PC-3 (cell line): ENCODE measurements at regions not wholly inside any gene's neighbourhood (a gene's known extent, or its start where the extent isn't known, plus 50 kb on each side); places are given as distances from the start of the nearest gene placed in this dataset.

ENCODE experiments used
- ATAC-seq: fragments of 200-7000 bp; cut with Tn5 transposase; 2 replicates; pipeline ENCODE4 v1.9.1; 2020; ENCODE audit warnings: mild to moderate bottlenecking, moderate library complexity
- BruUV-seq: library from RNA; stranded (reverse); fragments of 400-500 nt; replicated peaks from 2 replicates; lab custom pipeline; 2021; lab: Mats Ljungman, UMichigan
- CTCF ChIA-PET: fragments of 300-600 bp; sonication (Branson Sonifier 250); formaldehyde crosslinking; loops from one replicate; lab custom pipeline; 2022; ENCODE audit warnings: antibody characterized with exemption; lab: Charles Lee
- POLR2A ChIA-PET: fragments of 300-600 bp; sonication (Branson Sonifier 250); formaldehyde crosslinking; loops from one replicate; lab custom pipeline; 2022; ENCODE audit warnings: antibody characterized with exemption; ENCODE audit not compliant: unreplicated experiment; lab: Charles Lee
- DNase-seq: peaks from one replicate; pipeline ENCODE4 v3.0.0-alpha.2; 2015
- H2AFZ ChIP-seq: fragments of 300-600 bp; sonication (generic); 2 replicates; pipeline ENCODE4 v1.6.0; 2016; ENCODE audit warnings: antibody characterized with exemption, low read length
- H3F3A ChIP-seq: fragments of 300-600 bp; sonication (generic); one replicate; pipeline ENCODE4 v1.6.0; 2017; ENCODE audit warnings: antibody characterized with exemption, low read length, control low read depth, mild to moderate bottlenecking; ENCODE audit not compliant: unreplicated experiment
- H3K27ac ChIP-seq: fragments of 300-600 bp; sonication (generic); 2 replicates; pipeline ENCODE4 v1.5.1; 2016; ENCODE audit warnings: mild to moderate bottlenecking, low read length
- H3K27me3 ChIP-seq: fragments of 300-600 bp; sonication (generic); 2 replicates; pipeline ENCODE4 v1.6.1; 2016; ENCODE audit warnings: low read length, mixed read lengths
- H3K36me3 ChIP-seq: fragments of 300-600 bp; sonication (generic); 2 replicates; pipeline ENCODE4 v1.6.1; 2016; ENCODE audit warnings: low read depth, mixed run types, low read length, mixed read lengths
- H3K4me1 ChIP-seq: fragments of 300-600 bp; sonication (generic); 2 replicates; pipeline ENCODE4 v1.5.1; 2016; ENCODE audit warnings: low read length; ENCODE audit not compliant: insufficient read depth
- H3K4me2 ChIP-seq: fragments of 300-600 bp; sonication (generic); 2 replicates; pipeline ENCODE4 v1.6.0; 2016; ENCODE audit warnings: low read length
- H3K4me3 ChIP-seq: fragments of 300-600 bp; sonication (generic); 2 replicates; pipeline ENCODE4 v1.5.1; 2016; ENCODE audit warnings: mild to moderate bottlenecking, low read length, mixed read lengths
- H3K79me2 ChIP-seq: fragments of 300-600 bp; sonication (generic); 2 replicates; pipeline ENCODE4 v1.6.1; 2017; ENCODE audit warnings: low read length, mixed read lengths
- H3K9ac ChIP-seq: fragments of 300-600 bp; sonication (generic); 2 replicates; pipeline ENCODE4 v1.6.0; 2016; ENCODE audit warnings: mild to moderate bottlenecking, low read length
- H3K9me2 ChIP-seq: fragments of 300-600 bp; sonication (generic); replicated peaks from 2 replicates; pipeline ENCODE4 v1.6.1; 2016; ENCODE audit warnings: mixed run types, low read length, mixed read lengths
- H3K9me3 ChIP-seq: fragments of 300-600 bp; sonication (generic); 2 replicates; pipeline ENCODE4 v1.6.1; 2016; ENCODE audit warnings: low read length, mixed read lengths
- H4K20me1 ChIP-seq: fragments of 300-600 bp; sonication (generic); 2 replicates; pipeline ENCODE4 v1.6.1; 2016; ENCODE audit warnings: low read length, mixed read lengths
- CTCF ChIP-seq: fragments of 300-600 bp; sonication (generic); conservative IDR thresholded peaks from 2 replicates; pipeline ENCODE4 v1.5.1; 2017; ENCODE audit warnings: antibody characterized with exemption, low read depth, mild to moderate bottlenecking, low read length
- EZH2 ChIP-seq: fragments of 300-600 bp; sonication (generic); IDR thresholded peaks from one replicate; pipeline ENCODE4 v1.6.1; 2017; ENCODE audit warnings: antibody characterized with exemption, mild to moderate bottlenecking, low read length; ENCODE audit not compliant: unreplicated experiment
- EZH2phosphoT487 ChIP-seq: fragments of 300-600 bp; sonication (generic); IDR thresholded peaks from 2 replicates; pipeline ENCODE4 v1.6.1; 2018; ENCODE audit warnings: mild to moderate bottlenecking, antibody characterized with exemption, low read length, borderline replicate concordance
- intact Hi-C: fragments of 100-400 bp; cut with micrococcal nuclease; formaldehyde crosslinking; loops from 2 replicates; pipeline ENCODE4 v1.9.0; 2023

GRCh38 chr10:94178475-94179253, 184.1 kb downstream of the NOC3L start:
- no peaks in the 10 kb centered on the region for H3K9me3 ChIP-seq
- DNase-seq = no peak
- ChIA-PET POLR2A (no interaction called here), CTCF (no interaction called here)
- no peaks in the 10 kb centered on the region for H4K20me1 ChIP-seq
- H3K4me3 ChIP-seq = no peak overlapping the region
- no peaks in the 10 kb centered on the region for H3K79me2 ChIP-seq
- no peaks in the 10 kb centered on the region for H3K27me3 ChIP-seq
- ATAC-seq = no peak
- H3K9ac ChIP-seq = no peak overlapping the region
- no peak overlapping the region for H2AFZ ChIP-seq
- H3K4me2 ChIP-seq = no peak overlapping the region
- BruUV-seq = no TSS peak
- no peaks in the 10 kb centered on the region for H3K9me2 ChIP-seq
- 0 out of 2 replicates have a peak, but pooled peaks cover 2% of the 10 kb centered on the region for H3K36me3 ChIP-seq
- TF ChIP-seq EZH2 = no peak
- no peak for TF ChIP-seq CTCF
- TF ChIP-seq EZH2phosphoT487 = no peak
- intact Hi-C loops = loop anchor here (10.0 kb wide), 1 partner anchor 54 kb away; no protein-coding TSS in a partner anchor
- peaks cover 11% of the 10 kb centered on the region for H3K4me1 ChIP-seq
- no peaks in the 10 kb centered on the region for H3F3A ChIP-seq
- H3K27ac ChIP-seq = no peak overlapping the region

GRCh38 chr10:94180576-94180975, 182.2 kb downstream of the NOC3L start:
- no peaks in the 10 kb centered on the region for H3K9me2 ChIP-seq
- no peak overlapping the region for H3K27ac ChIP-seq
- no TSS peak for BruUV-seq
- ChIA-PET CTCF (no interaction called here), POLR2A (no interaction called here)
- DNase-seq (no peak), ATAC-seq (no peak)
- TF ChIP-seq CTCF (no peak), EZH2 (no peak), EZH2phosphoT487 (no peak)
- no peaks in the 10 kb centered on the region for H3K79me2 ChIP-seq
- no peak overlapping the region for H2AFZ ChIP-seq
- H3F3A ChIP-seq = no peaks in the 10 kb centered on the region
- intact Hi-C loops = no loop called here
- H3K9me3 ChIP-seq = no peaks in the 10 kb centered on the region
- no peak overlapping the region for H3K4me2 ChIP-seq
- no peak overlapping the region for H3K4me3 ChIP-seq
- no peaks in the 10 kb centered on the region for H4K20me1 ChIP-seq
- H3K36me3 ChIP-seq = no peaks in the 10 kb centered on the region
- H3K9ac ChIP-seq = no peak overlapping the region
- no peaks in the 10 kb centered on the region for H3K27me3 ChIP-seq
- peaks cover 17% of the 10 kb centered on the region for H3K4me1 ChIP-seq

- POLR2A ChIA-PET = no interaction called here
These were observed 179.0 kb downstream of the NOC3L start for GRCh38 chr10:94183666-94184264.

More at GRCh38 chr10:94183666-94184264, 179.0 kb downstream of the NOC3L start:
- peak overlapping the region; percentile 63; the same call in 1 of the 2 replicates for H2AFZ ChIP-seq
- intact Hi-C loops = no loop called here
- H3K27me3 ChIP-seq = no peaks in the 10 kb centered on the region
- no peak for TF ChIP-seq EZH2
- TF ChIP-seq CTCF = no peak
- TF ChIP-seq EZH2phosphoT487 = no peak
- no peak overlapping the region; the same call in 1 of the 2 replicates for H3K9ac ChIP-seq
- no peaks in the 10 kb centered on the region for H3F3A ChIP-seq
- no peaks in the 10 kb centered on the region for H3K36me3 ChIP-seq
- H4K20me1 ChIP-seq = no peaks in the 10 kb centered on the region
- no TSS peak for BruUV-seq
- CTCF ChIA-PET = no interaction called here
- peak; percentile 98 for ATAC-seq
- H3K4me2 ChIP-seq = peak overlapping the region; percentile 35
- no peaks in the 10 kb centered on the region for H3K79me2 ChIP-seq
- peak overlapping the region; percentile 73 for H3K27ac ChIP-seq
- peak; percentile 88 for DNase-seq
- no peaks in the 10 kb centered on the region for H3K9me2 ChIP-seq
- H3K4me3 ChIP-seq = no peak overlapping the region
- peaks cover 17% of the 10 kb centered on the region for H3K4me1 ChIP-seq
- H3K9me3 ChIP-seq = no peaks in the 10 kb centered on the region
